ENCODE measurements at regions not wholly inside any gene's neighbourhood (a gene's known extent, or its start where the extent isn't known, plus 50 kb on each side); places are given as distances from the start of the nearest gene placed in this dataset.
A peak's percentile ranks its signal among the peaks of the same experiment; 100 is the strongest.

GRCh38 chr7:16034866-16035265 lies 348.4 kb upstream of the MEOX2 start:
- no peak for DNase-seq (ENCODE audit: low read depth in 1 of 2, low spot score in 1 of 2)
- no peak overlapping the region for H3K4me3 ChIP-seq

GRCh38 chr7:16034353-16034752 lies 347.9 kb upstream of the MEOX2 start:
- Histone ChIP-seq H3K4me1 (ENCODE audit: low read depth) (peaks cover 5% of the 10 kb centered on the region), H3K4me3 (no peak overlapping the region), H3K27me3 (no peaks in the 10 kb centered on the region), H3K36me3 (no peaks in the 10 kb centered on the region), H3K27ac (no peak overlapping the region), H3K9me3 (ENCODE audit: low read depth) (no peaks in the 10 kb centered on the region)
- no peak for DNase-seq (ENCODE audit: low read depth in 1 of 2, low spot score in 1 of 2)
- TF ChIP-seq, protein P1, sequence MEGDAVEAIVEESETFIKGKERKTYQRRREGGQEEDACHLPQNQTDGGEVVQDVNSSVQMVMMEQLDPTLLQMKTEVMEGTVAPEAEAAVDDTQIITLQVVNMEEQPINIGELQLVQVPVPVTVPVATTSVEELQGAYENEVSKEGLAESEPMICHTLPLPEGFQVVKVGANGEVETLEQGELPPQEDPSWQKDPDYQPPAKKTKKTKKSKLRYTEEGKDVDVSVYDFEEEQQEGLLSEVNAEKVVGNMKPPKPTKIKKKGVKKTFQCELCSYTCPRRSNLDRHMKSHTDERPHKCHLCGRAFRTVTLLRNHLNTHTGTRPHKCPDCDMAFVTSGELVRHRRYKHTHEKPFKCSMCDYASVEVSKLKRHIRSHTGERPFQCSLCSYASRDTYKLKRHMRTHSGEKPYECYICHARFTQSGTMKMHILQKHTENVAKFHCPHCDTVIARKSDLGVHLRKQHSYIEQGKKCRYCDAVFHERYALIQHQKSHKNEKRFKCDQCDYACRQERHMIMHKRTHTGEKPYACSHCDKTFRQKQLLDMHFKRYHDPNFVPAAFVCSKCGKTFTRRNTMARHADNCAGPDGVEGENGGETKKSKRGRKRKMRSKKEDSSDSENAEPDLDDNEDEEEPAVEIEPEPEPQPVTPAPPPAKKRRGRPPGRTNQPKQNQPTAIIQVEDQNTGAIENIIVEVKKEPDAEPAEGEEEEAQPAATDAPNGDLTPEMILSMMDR (IDR thresholded peaks at IDR 0.05; ENCODE audit: low read depth, low read length): no peak

More at GRCh38 chr7:16034866-16035265, 348.4 kb upstream of the MEOX2 start:
- Histone ChIP-seq H3K27me3 (no peaks in the 10 kb centered on the region), H3K36me3 (no peaks in the 10 kb centered on the region), H3K4me1 (ENCODE audit: low read depth) (peaks cover 5% of the 10 kb centered on the region), H3K9me3 (ENCODE audit: low read depth) (no peaks in the 10 kb centered on the region), H3K27ac (no peak overlapping the region)
- TF ChIP-seq, protein P1 (IDR thresholded peaks at IDR 0.05; ENCODE audit: low read depth, low read length): no peak

DNA sequence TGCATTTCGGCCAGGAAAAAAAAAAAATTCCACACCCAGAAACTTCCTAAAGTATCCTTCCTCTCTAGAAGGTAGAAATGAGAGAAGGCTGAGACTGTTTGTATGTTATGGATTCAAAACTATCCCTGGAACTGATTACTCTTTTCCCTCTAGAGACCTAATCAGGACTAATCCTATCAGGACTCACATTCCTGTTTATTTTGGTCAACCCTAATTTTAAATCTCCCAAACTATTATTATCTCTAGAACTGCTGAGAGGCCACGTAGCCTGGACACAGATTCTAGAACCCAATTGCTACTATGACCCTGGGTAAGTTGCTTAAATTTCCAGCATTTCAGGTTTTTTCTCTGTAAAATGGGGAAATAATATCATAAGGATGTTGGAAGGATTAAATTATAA lies 346.8 kb upstream of the MEOX2 start:
- Histone ChIP-seq H3K4me3 (no peak overlapping the region), H3K4me1 (ENCODE audit: low read depth) (peaks cover 5% of the 10 kb centered on the region), H3K36me3 (no peaks in the 10 kb centered on the region), H3K9me3 (ENCODE audit: low read depth) (no peaks in the 10 kb centered on the region), H3K27ac (no peak overlapping the region), H3K27me3 (no peaks in the 10 kb centered on the region)
- DNase-seq (ENCODE audit: low read depth in 1 of 2, low spot score in 1 of 2): no peak
- TF ChIP-seq, protein P1 (IDR thresholded peaks at IDR 0.05; ENCODE audit: low read depth, low read length): no peak

- no peak overlapping the region for H3K4me3 ChIP-seq
- TF ChIP-seq, protein P1 (IDR thresholded peaks at IDR 0.05; ENCODE audit: low read depth, low read length): no peak
- H3K27ac ChIP-seq: no peak overlapping the region
- peak in 1 of 2 donors; percentile 13 for DNase-seq (ENCODE audit: low read depth in 1 of 2, low spot score in 1 of 2)
- no peaks in the 10 kb centered on the region for H3K9me3 ChIP-seq (ENCODE audit: low read depth)
- H3K36me3 ChIP-seq: no peaks in the 10 kb centered on the region
- no peaks in the 10 kb centered on the region for H3K27me3 ChIP-seq
- H3K4me1 ChIP-seq (ENCODE audit: low read depth): peaks cover 5% of the 10 kb centered on the region
Measured at GRCh38 chr7:16028636-16029035, 342.2 kb upstream of the MEOX2 start.

DNA sequence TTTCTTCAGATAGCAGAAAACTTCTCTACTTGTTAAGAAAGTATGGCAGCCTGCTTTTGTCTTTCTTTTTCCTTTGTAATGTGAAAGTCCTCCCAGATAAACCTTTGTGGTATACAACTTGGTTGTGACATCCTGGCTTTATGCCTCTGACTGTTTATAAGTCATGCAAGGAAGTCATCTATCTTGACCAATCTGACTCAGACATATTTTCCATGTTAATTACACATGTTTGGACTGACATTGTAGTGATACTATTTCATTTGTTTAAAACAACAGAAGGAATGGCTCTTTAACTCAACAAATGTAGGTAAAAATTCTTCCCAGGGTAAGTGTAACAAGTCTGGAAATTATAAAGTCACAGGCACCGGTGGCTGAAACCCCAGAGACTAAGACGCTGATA lies 341.6 kb upstream of the MEOX2 start:
- H3K27ac ChIP-seq: no peak overlapping the region
- no peak overlapping the region for H3K4me3 ChIP-seq
- H3K9me3 ChIP-seq (ENCODE audit: low read depth): no peaks in the 10 kb centered on the region
- TF ChIP-seq, protein P1 (IDR thresholded peaks at IDR 0.05; ENCODE audit: low read depth, low read length): no peak
- H3K36me3 ChIP-seq: no peaks in the 10 kb centered on the region
- H3K27me3 ChIP-seq: no peaks in the 10 kb centered on the region
- peak in 1 of 2 donors; percentile 90 for DNase-seq (ENCODE audit: low read depth in 1 of 2, low spot score in 1 of 2)
- H3K4me1 ChIP-seq (ENCODE audit: low read depth): peaks cover 2% of the 10 kb centered on the region

GRCh38 chr7:16027396-16027795 lies 340.9 kb upstream of the MEOX2 start:
- Histone ChIP-seq H3K27me3 (no peaks in the 10 kb centered on the region), H3K27ac (no peak overlapping the region), H3K4me3 (no peak overlapping the region), H3K4me1 (ENCODE audit: low read depth) (no peaks in the 10 kb centered on the region), H3K36me3 (no peaks in the 10 kb centered on the region), H3K9me3 (ENCODE audit: low read depth) (no peaks in the 10 kb centered on the region)
- TF ChIP-seq, protein P1 (IDR thresholded peaks at IDR 0.05; ENCODE audit: low read depth, low read length): no peak
- peak in 1 of 2 donors; percentile 15 for DNase-seq (ENCODE audit: low read depth in 1 of 2, low spot score in 1 of 2)
